Body of pancreas (tissue), 4 donors: ENCODE measurements at regions not wholly inside any gene's neighbourhood (a gene's known extent, or its start where the extent isn't known, plus 50 kb on each side); places are given as distances from the start of the nearest gene placed in this dataset.

ENCODE experiments used
- ATAC-seq: fragments of 150-250 bp; one replicate; pipeline ENCODE4 v1.9.1; 2016
- DNase-seq, 4 donors: peaks; one replicate each; pipeline ENCODE4 v3.0.0-alpha.2; 2019
- H3K27ac ChIP-seq, 4 donors: fragments of 200-600 bp; sonication (generic); 1 replicate in 3 of 4; 2 replicates in 1 of 4; pipeline versions ENCODE4 v1.5.1 to v1.6.1; 2016 to 2019; ENCODE audit warnings: mild to moderate bottlenecking in 1 of 4, mixed read lengths in 1 of 4, moderate library complexity in 1 of 4
- H3K27me3 ChIP-seq, 2 donors: fragments of 200-600 bp; sonication (generic); one replicate each; pipeline ENCODE4 v1.6.0; 2016; ENCODE audit warnings: mild to moderate bottlenecking in 1 of 2
- H3K36me3 ChIP-seq, 2 donors: fragments of 200-600 bp; sonication (generic); replicated peaks in 1 of 2; 2 replicates each; pipeline ENCODE4 v1.5.1; 2016; ENCODE audit warnings: low read depth in 2 of 2; ENCODE audit not compliant: insufficient read depth in 1 of 2
- H3K4me1 ChIP-seq: fragments of 200-600 bp; sonication (generic); one replicate; pipeline ENCODE4 v1.6.0; 2016
- H3K4me3 ChIP-seq, 2 donors: fragments of 200-600 bp; sonication (generic); 1 replicate in 1 of 2; 2 replicates in 1 of 2; pipeline ENCODE4 v1.5.1; 2016 to 2019
- H3K9me3 ChIP-seq, 3 donors: fragments of 200-600 bp; sonication (generic); 1 replicate in 2 of 3; 2 replicates in 1 of 3; pipeline ENCODE4 v1.5.1; 2016
- CTCF ChIP-seq, 7 experiments: fragments of 450-650 bp in 4 of 7; fragments of 200-600 bp in 3 of 7; sonication (generic) in 3 of 7; IDR thresholded peaks; one replicate each; pipeline ENCODE4 v1.5.1; 2016 to 2019; ENCODE audit warnings: antibody characterized with exemption in 7 of 7
- POLR2A ChIP-seq, 3 donors: fragments of 450-650 bp; IDR thresholded peaks; one replicate each; pipeline ENCODE4 v1.6.1; 2016; ENCODE audit warnings: antibody characterized with exemption in 3 of 3, mild to moderate bottlenecking in 2 of 3
- WGBS, 2 donors: methylation state at CpG; one replicate each; pipeline ENCODE4 v1.1.5; 2017; 5-methylcytosine and 5-hydroxymethylcytosine counted together
- intact Hi-C: fragments of 100-400 bp; cut with DNase I; formaldehyde crosslinking; loops from one replicate; pipeline ENCODE4 v1.15.1; 2023

GRCh38 chr13:112198396-112199010 is 131.6 kb downstream of the SOX1 start:
- DNase-seq, result no peak
- ATAC-seq, result no peak

GRCh38 chr13:112200200-112200599 is 133.3 kb downstream of the SOX1 start:
- peaks cover under 1% of the 10 kb centered on the region for H3K4me1 ChIP-seq
- no peaks in the 10 kb centered on the region for H3K36me3 ChIP-seq
- H3K9me3 ChIP-seq, result no peaks in the 10 kb centered on the region
- WGBS, 2 donors, result 39 to 43% methylated on average over 7 to 10 of the region's 10 CpGs
- no peak for DNase-seq
- H3K27ac ChIP-seq, result no peak overlapping the region
- ATAC-seq, result no peak
- H3K27me3 ChIP-seq, result no peaks in the 10 kb centered on the region
- H3K4me3 ChIP-seq, result no peak overlapping the region
- TF ChIP-seq CTCF (IDR thresholded peaks at IDR 0.05) (no peak), POLR2A (IDR thresholded peaks at IDR 0.05) (no peak)
- intact Hi-C loops, result no loop called here

More at GRCh38 chr13:112198396-112199010, 131.6 kb downstream of the SOX1 start:
- TF ChIP-seq POLR2A (IDR thresholded peaks at IDR 0.05), result no peak
- TF ChIP-seq CTCF (IDR thresholded peaks at IDR 0.05), result no peak
- Histone ChIP-seq H3K4me1 (no peaks in the 10 kb centered on the region), H3K4me3 (no peak overlapping the region), H3K36me3 (no peaks in the 10 kb centered on the region), H3K9me3 (no peaks in the 10 kb centered on the region), H3K27ac (no peak overlapping the region), H3K27me3 (no peaks in the 10 kb centered on the region)
- intact Hi-C loops, result no loop called here
- WGBS, 2 donors, result 64 to 66% methylated on average over 4 to 17 of the region's 17 CpGs

- 66 to 87% methylated on average over 13 to 18 of the region's 19 CpGs for WGBS, 2 donors
- Histone ChIP-seq H3K36me3 (no peaks in the 10 kb centered on the region), H3K4me1 (peaks cover 4% of the 10 kb centered on the region), H3K9me3 (no peaks in the 10 kb centered on the region), H3K27ac (no peak overlapping the region), H3K4me3 (no peak overlapping the region), H3K27me3 (no peaks in the 10 kb centered on the region)
- TF ChIP-seq POLR2A (IDR thresholded peaks at IDR 0.05), result no peak
- no peak for TF ChIP-seq CTCF (IDR thresholded peaks at IDR 0.05)
- DNase-seq (no peak), ATAC-seq (no peak)
- intact Hi-C loops, result no loop called here
These were observed 135.3 kb downstream of the SOX1 start for GRCh38 chr13:112202266-112202665.

- no peaks in the 10 kb centered on the region for H3K27me3 ChIP-seq
- WGBS, 2 donors, result 42 to 58% methylated on average over 10 of the region's 10 CpGs
- H3K36me3 ChIP-seq, result no peaks in the 10 kb centered on the region
- no peak for DNase-seq
- TF ChIP-seq CTCF (IDR thresholded peaks at IDR 0.05) (no peak), POLR2A (IDR thresholded peaks at IDR 0.05) (no peak)
- ATAC-seq, result no peak
- H3K4me1 ChIP-seq, result peaks cover 4% of the 10 kb centered on the region
- H3K27ac ChIP-seq, result no peak overlapping the region
- H3K9me3 ChIP-seq, result no peaks in the 10 kb centered on the region
- intact Hi-C loops, result no loop called here
- no peak overlapping the region for H3K4me3 ChIP-seq
These were observed 136.0 kb downstream of the SOX1 start for GRCh38 chr13:112202966-112203365.

GRCh38 chr13:112203614-112204013 is 136.7 kb downstream of the SOX1 start:
- H3K4me1 ChIP-seq, result peaks cover 4% of the 10 kb centered on the region
- intact Hi-C loops, result no loop called here
- no peak for DNase-seq
- TF ChIP-seq CTCF (IDR thresholded peaks at IDR 0.05), result no peak
- no peak for TF ChIP-seq POLR2A (IDR thresholded peaks at IDR 0.05)
- H3K9me3 ChIP-seq, result no peaks in the 10 kb centered on the region
- H3K27ac ChIP-seq, result no peak overlapping the region
- no peaks in the 10 kb centered on the region for H3K27me3 ChIP-seq
- no peak for ATAC-seq
- WGBS, 2 donors, result 68 to 72% methylated on average over 5 to 6 of the region's 6 CpGs
- H3K4me3 ChIP-seq, result no peak overlapping the region
- no peaks in the 10 kb centered on the region for H3K36me3 ChIP-seq
